Common myeloid progenitor, CD34-positive (primary cell): ENCODE measurements at regions not wholly inside any gene's neighbourhood (a gene's known extent, or its start where the extent isn't known, plus 50 kb on each side); places are given as distances from the start of the nearest gene placed in this dataset.
A peak's percentile ranks its signal among the peaks of the same experiment; 100 is the strongest.
"Not testable (repeated sequence)": the region's sequence is repeated elsewhere in the genome, so short reads cannot be mapped to it uniquely, and the experiment has no call there.

ENCODE experiments used
- CTCF ChIA-PET: fragments of 350-600 bp; sonication (Branson Sonifier 250); formaldehyde crosslinking; loops from one replicate; lab custom pipeline; 2021; ENCODE audit warnings: antibody characterized with exemption; lab: Charles Lee
- POLR2A ChIA-PET: fragments of 350-600 bp; sonication (Branson Sonifier 250); formaldehyde crosslinking; loops from one replicate; lab custom pipeline; 2021; ENCODE audit warnings: antibody characterized with exemption; lab: Charles Lee
- DNase-seq, 3 donors: peaks; one replicate each; pipeline versions ENCODE4 v3.0.0 to v3.0.0-alpha.2; 2013
- H3K27ac ChIP-seq, 2 experiments: 1 replicate in 1 of 2; 2 replicates in 1 of 2; pipeline ENCODE4 v1.7.0; 2013; ENCODE audit warnings: inconsistent platforms in 2 of 2, low read length in 2 of 2, mild to moderate bottlenecking in 2 of 2, low read depth in 1 of 2, moderate library complexity in 1 of 2; ENCODE audit not compliant: severe bottlenecking in 2 of 2, insufficient read depth in 1 of 2, poor library complexity in 1 of 2
- H3K27me3 ChIP-seq, 5 experiments: replicated peaks in 2 of 5; 1 replicate in 3 of 5; 2 replicates in 2 of 5; pipeline versions ENCODE4 v1.6.1 to v1.7.0; 2013; ENCODE audit warnings: low read length in 4 of 5, mild to moderate bottlenecking in 2 of 5, moderate library complexity in 2 of 5, inconsistent platforms in 1 of 5; ENCODE audit not compliant: insufficient read depth in 5 of 5, control insufficient read depth in 4 of 5
- H3K36me3 ChIP-seq, 4 experiments: 1 replicate in 2 of 4; 2 replicates in 2 of 4; pipeline versions ENCODE4 v1.6.1 to v1.7.0; 2013; ENCODE audit warnings: low read length in 3 of 4, control low read depth in 1 of 4, mild to moderate bottlenecking in 1 of 4; ENCODE audit not compliant: control insufficient read depth in 4 of 4, insufficient read depth in 4 of 4
- H3K4me1 ChIP-seq, 4 experiments: 1 replicate in 3 of 4; 2 replicates in 1 of 4; pipeline versions ENCODE4 v1.6.1 to v1.7.1; 2013; ENCODE audit warnings: low read length in 3 of 4, mild to moderate bottlenecking in 3 of 4, control low read depth in 1 of 4, inconsistent platforms in 1 of 4, moderate library complexity in 1 of 4; ENCODE audit not compliant: control insufficient read depth in 4 of 4, insufficient read depth in 4 of 4; ENCODE audit errors: control extremely low read depth in 1 of 4
- H3K4me3 ChIP-seq, 7 experiments: 1 replicate in 4 of 7; 2 replicates in 3 of 7; pipeline versions ENCODE4 v1.5.1 to v1.7.0; 2013; ENCODE audit warnings: mild to moderate bottlenecking in 7 of 7, low read length in 6 of 7, moderate library complexity in 6 of 7, inconsistent platforms in 2 of 7, low read depth in 2 of 7, control low read depth in 1 of 7; ENCODE audit not compliant: insufficient read depth in 4 of 7, control insufficient read depth in 1 of 7; ENCODE audit errors: extremely low read depth in 1 of 7
- H3K9me3 ChIP-seq, 5 experiments: 1 replicate in 4 of 5; 2 replicates in 1 of 5; pipeline versions ENCODE4 v1.6.1 to v1.7.1; 2013; ENCODE audit warnings: low read length in 4 of 5, mild to moderate bottlenecking in 2 of 5, inconsistent platforms in 1 of 5, low read depth in 1 of 5, moderate library complexity in 1 of 5; ENCODE audit not compliant: control insufficient read depth in 4 of 5, insufficient read depth in 2 of 5; ENCODE audit errors: control extremely low read depth in 1 of 5
- WGBS: methylation state at CpG from one replicate; pipeline ENCODE4 v1.1.5; 2013; ENCODE audit not compliant: insufficient coverage; 5-methylcytosine and 5-hydroxymethylcytosine counted together

GRCh38 chr2:95654897-95655296, 63.1 kb downstream of the TRIM43 start:
- H3K36me3 ChIP-seq, H3K27me3 ChIP-seq, DNase-seq, H3K27ac ChIP-seq, H3K4me3 ChIP-seq, CTCF ChIA-PET, H3K9me3 ChIP-seq, POLR2A ChIA-PET, H3K4me1 ChIP-seq: not testable (repeated sequence)
- no CpG with 5 or more reads among the region's 3 CpGs for WGBS

- WGBS, result 100% methylated on average over 1 of the region's 1 CpG
- H3K4me1 ChIP-seq, H3K36me3 ChIP-seq, H3K4me3 ChIP-seq, H3K9me3 ChIP-seq, DNase-seq, POLR2A ChIA-PET, H3K27me3 ChIP-seq, CTCF ChIA-PET, H3K27ac ChIP-seq: not testable (repeated sequence)
Measured at GRCh38 chr2:95656553-95656952, 64.8 kb downstream of the TRIM43 start.

GRCh38 chr2:95657937-95658336, 66.1 kb downstream of the TRIM43 start:
- DNase-seq, H3K36me3 ChIP-seq, H3K4me3 ChIP-seq, CTCF ChIA-PET, H3K4me1 ChIP-seq, H3K27me3 ChIP-seq, POLR2A ChIA-PET, H3K27ac ChIP-seq, H3K9me3 ChIP-seq: not testable (repeated sequence)
- WGBS, result 100% methylated on average over 2 of the region's 3 CpGs

GRCh38 chr2:95660766-95661562, 69.2 kb downstream of the TRIM43 start:
- not testable (repeated sequence) for H3K9me3 ChIP-seq, DNase-seq

GRCh38 chr2:95663471-95664441, 72.0 kb downstream of the TRIM43 start:
- H3K4me3 ChIP-seq, result peak overlapping the region in 2 of 7 experiments; percentile 43 to 50
- H3K27ac ChIP-seq, POLR2A ChIA-PET, H3K9me3 ChIP-seq, H3K36me3 ChIP-seq, CTCF ChIA-PET, H3K27me3 ChIP-seq, H3K4me1 ChIP-seq: not testable (repeated sequence)
- peak; percentile 36 to 81 (median 73) for DNase-seq
- 16% methylated on average over 12 of the region's 27 CpGs for WGBS

More at GRCh38 chr2:95660766-95661562, 69.2 kb downstream of the TRIM43 start:
- H3K4me3 ChIP-seq, H3K27ac ChIP-seq, H3K4me1 ChIP-seq, CTCF ChIA-PET, POLR2A ChIA-PET, H3K36me3 ChIP-seq, H3K27me3 ChIP-seq: not testable (repeated sequence)
- WGBS, result 96% methylated on average over 4 of the region's 16 CpGs

GRCh38 chr2:95666636-95667035, 74.8 kb downstream of the TRIM43 start:
- H3K4me1 ChIP-seq, result peaks cover 3 to 13% (median 7%) of the 10 kb centered on the region in 4 experiments
- POLR2A ChIA-PET, H3K4me3 ChIP-seq, H3K9me3 ChIP-seq, H3K36me3 ChIP-seq, DNase-seq, H3K27me3 ChIP-seq, H3K27ac ChIP-seq: not testable (repeated sequence)
- 100% methylated on average over 1 of the region's 2 CpGs for WGBS
- CTCF ChIA-PET, result interaction anchor here (1.7 kb wide), 1 partner anchor 60 kb away, joined by 4 read pairs; no protein-coding TSS in a partner anchor

GRCh38 chr2:95667480-95667879, 75.7 kb downstream of the TRIM43 start:
- peaks cover 0 to 2% (median 0%) of the 10 kb centered on the region in 5 experiments for H3K27me3 ChIP-seq
- H3K9me3 ChIP-seq, result no peaks in the 10 kb centered on the region
- no peak overlapping the region for H3K4me3 ChIP-seq
- no peak for DNase-seq
- CTCF ChIA-PET, result interaction anchor here (1.7 kb wide), 1 partner anchor 59 kb away, joined by 4 read pairs; no protein-coding TSS in a partner anchor
- POLR2A ChIA-PET, result no interaction called here
- H3K27ac ChIP-seq, result no peak overlapping the region
- no peaks in the 10 kb centered on the region for H3K36me3 ChIP-seq
- H3K4me1 ChIP-seq, result peaks cover 3 to 13% (median 7%) of the 10 kb centered on the region in 4 experiments
